Adipocyte (in vitro differentiated cells): ENCODE measurements at regions not wholly inside any gene's neighbourhood (a gene's known extent, or its start where the extent isn't known, plus 50 kb on each side); places are given as distances from the start of the nearest gene placed in this dataset.

Experiments used
- DNase-seq: peaks from one replicate; pipeline ENCODE4 v3.0.0-alpha.2; 2015; ENCODE audit warnings: low read depth
- H3K27me3 ChIP-seq: replicated peaks from 2 replicates; pipeline ENCODE4 v1.7.0; 2013; ENCODE audit warnings: mild to moderate bottlenecking, low read length, moderate library complexity; ENCODE audit not compliant: control insufficient read depth, insufficient read depth
- H3K36me3 ChIP-seq: 2 replicates; pipeline ENCODE4 v1.7.0; 2013; ENCODE audit warnings: low read length, mild to moderate bottlenecking, moderate library complexity; ENCODE audit not compliant: control insufficient read depth, insufficient read depth, severe bottlenecking
- H3K4me1 ChIP-seq: 2 replicates; pipeline ENCODE4 v1.7.0; 2013; ENCODE audit warnings: mild to moderate bottlenecking, low read length, moderate library complexity; ENCODE audit not compliant: control insufficient read depth, insufficient read depth
- H3K4me3 ChIP-seq: 2 replicates; pipeline ENCODE4 v1.7.0; 2013; ENCODE audit warnings: mild to moderate bottlenecking, low read length, moderate library complexity
- H3K9ac ChIP-seq: 2 replicates; pipeline ENCODE4 v1.7.0; 2013; ENCODE audit warnings: mild to moderate bottlenecking, low read length, moderate library complexity
- H3K9me3 ChIP-seq: 2 replicates; pipeline ENCODE4 v1.7.0; 2013; ENCODE audit warnings: mild to moderate bottlenecking, low read length, moderate library complexity; ENCODE audit not compliant: control insufficient read depth

- H3K4me3 ChIP-seq = no peak overlapping the region
- no peaks in the 10 kb centered on the region for H3K4me1 ChIP-seq
- H3K27me3 ChIP-seq = no peaks in the 10 kb centered on the region
- H3K36me3 ChIP-seq = no peaks in the 10 kb centered on the region
- H3K9me3 ChIP-seq = no peaks in the 10 kb centered on the region
- no peak for DNase-seq
- H3K9ac ChIP-seq = no peak overlapping the region
Measured at GRCh38 chr10:64265961-64266360, 744.8 kb downstream of the REEP3 start.

DNA sequence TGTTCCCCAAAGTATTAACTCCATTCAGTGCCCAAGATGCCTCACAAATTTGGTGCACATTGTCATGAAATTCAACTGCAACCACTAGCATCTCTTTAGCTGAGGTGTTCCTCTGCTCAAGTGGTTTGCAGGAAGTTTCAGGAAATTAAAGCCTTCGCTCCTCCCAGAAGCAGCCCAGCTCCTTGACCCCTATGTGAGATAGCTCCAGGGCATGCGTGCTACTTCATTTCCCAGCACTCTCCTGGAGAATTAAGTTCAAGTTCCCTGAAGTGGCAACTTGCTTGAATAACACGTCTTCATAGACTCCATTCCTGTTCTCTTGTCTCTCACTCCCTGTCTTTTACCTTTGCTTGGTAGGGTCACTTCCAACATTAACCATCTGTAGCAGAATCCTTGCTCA lies 750.3 kb downstream of the REEP3 start:
- H3K27me3 ChIP-seq = no peaks in the 10 kb centered on the region
- no peaks in the 10 kb centered on the region for H3K4me1 ChIP-seq
- no peaks in the 10 kb centered on the region for H3K9me3 ChIP-seq
- no peak overlapping the region for H3K4me3 ChIP-seq
- DNase-seq = no peak
- no peaks in the 10 kb centered on the region for H3K36me3 ChIP-seq
- no peak overlapping the region for H3K9ac ChIP-seq

- Histone ChIP-seq H3K4me3 (no peak overlapping the region), H3K36me3 (no peaks in the 10 kb centered on the region), H3K27me3 (no peaks in the 10 kb centered on the region), H3K9ac (no peak overlapping the region), H3K4me1 (no peaks in the 10 kb centered on the region), H3K9me3 (no peaks in the 10 kb centered on the region)
- DNase-seq = peak; percentile 9
Measured at GRCh38 chr10:64271983-64272382, 750.8 kb downstream of the REEP3 start.

GRCh38 chr10:64275001-64275400 lies 753.8 kb downstream of the REEP3 start:
- no peaks in the 10 kb centered on the region for H3K27me3 ChIP-seq
- H3K4me3 ChIP-seq = no peak overlapping the region
- no peak for DNase-seq
- no peaks in the 10 kb centered on the region for H3K4me1 ChIP-seq
- H3K9me3 ChIP-seq = no peaks in the 10 kb centered on the region
- no peaks in the 10 kb centered on the region for H3K36me3 ChIP-seq
- H3K9ac ChIP-seq = no peak overlapping the region

DNA sequence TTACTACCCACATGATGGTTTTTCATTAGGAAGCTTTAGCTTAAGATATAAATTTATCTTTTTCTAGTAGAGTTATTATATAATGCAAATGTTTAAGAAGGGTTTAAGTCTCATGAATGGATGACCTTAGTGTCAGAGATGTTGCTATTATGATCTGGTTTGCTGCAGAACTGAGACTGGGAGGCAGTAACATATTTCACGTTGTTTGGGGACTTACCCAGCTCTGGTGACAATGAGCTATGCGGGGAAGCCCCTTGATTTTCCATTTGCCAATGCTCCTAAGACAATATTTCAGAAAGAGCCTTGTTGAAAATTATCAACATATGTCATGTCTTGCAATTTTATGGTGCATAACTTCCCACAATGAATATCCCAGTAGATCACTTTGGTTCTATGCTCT lies 754.6 kb downstream of the REEP3 start:
- Histone ChIP-seq H3K36me3 (no peaks in the 10 kb centered on the region), H3K27me3 (no peaks in the 10 kb centered on the region), H3K4me1 (no peaks in the 10 kb centered on the region), H3K4me3 (no peak overlapping the region), H3K9me3 (no peaks in the 10 kb centered on the region), H3K9ac (no peak overlapping the region)
- no peak for DNase-seq

DNA sequence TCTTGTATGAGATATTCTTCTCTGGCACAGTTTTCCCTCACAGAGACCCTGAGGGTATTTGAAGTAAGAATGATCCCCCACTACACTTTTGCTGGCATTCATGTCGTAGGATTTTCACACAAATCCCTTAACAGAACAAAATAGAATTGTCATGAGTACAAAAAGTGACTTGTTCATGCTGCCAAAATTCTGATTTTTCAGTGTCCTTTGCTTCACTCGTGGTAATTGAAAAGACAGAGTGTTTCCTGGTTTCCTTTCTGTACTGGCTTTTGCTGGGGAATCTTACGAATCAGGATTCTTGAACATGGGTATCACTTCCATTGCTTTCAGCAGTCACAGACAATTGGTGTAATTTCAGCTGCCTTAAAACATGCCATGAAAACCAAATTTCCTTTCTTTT lies 756.3 kb downstream of the REEP3 start:
- no peaks in the 10 kb centered on the region for H3K9me3 ChIP-seq
- H3K27me3 ChIP-seq = no peaks in the 10 kb centered on the region
- no peak overlapping the region for H3K9ac ChIP-seq
- no peak for DNase-seq
- no peaks in the 10 kb centered on the region for H3K36me3 ChIP-seq
- no peak overlapping the region for H3K4me3 ChIP-seq
- H3K4me1 ChIP-seq = no peaks in the 10 kb centered on the region

- H3K4me1 ChIP-seq = no peaks in the 10 kb centered on the region
- no peak overlapping the region for H3K9ac ChIP-seq
- DNase-seq = no peak
- no peaks in the 10 kb centered on the region for H3K36me3 ChIP-seq
- no peak overlapping the region for H3K4me3 ChIP-seq
- H3K27me3 ChIP-seq = no peaks in the 10 kb centered on the region
- H3K9me3 ChIP-seq = no peaks in the 10 kb centered on the region
Measured at GRCh38 chr10:64283621-64284020, 762.4 kb downstream of the REEP3 start.

- no peaks in the 10 kb centered on the region for H3K9me3 ChIP-seq
Measured at GRCh38 chr10:64286533-64286932, 765.3 kb downstream of the REEP3 start.

GRCh38 chr10:64288404-64288803 lies 767.2 kb downstream of the REEP3 start:
- no peak for DNase-seq
- no peaks in the 10 kb centered on the region for H3K4me1 ChIP-seq
- no peak overlapping the region for H3K9ac ChIP-seq
- H3K36me3 ChIP-seq = no peaks in the 10 kb centered on the region
- H3K27me3 ChIP-seq = peaks cover 3% of the 10 kb centered on the region
- no peaks in the 10 kb centered on the region for H3K9me3 ChIP-seq
- no peak overlapping the region for H3K4me3 ChIP-seq

More at GRCh38 chr10:64286533-64286932, 765.3 kb downstream of the REEP3 start:
- H3K4me3 ChIP-seq = no peak overlapping the region
- no peaks in the 10 kb centered on the region for H3K4me1 ChIP-seq
- H3K9ac ChIP-seq = no peak overlapping the region
- no peaks in the 10 kb centered on the region for H3K36me3 ChIP-seq
- no peak for DNase-seq
- peaks cover 3% of the 10 kb centered on the region for H3K27me3 ChIP-seq

DNA sequence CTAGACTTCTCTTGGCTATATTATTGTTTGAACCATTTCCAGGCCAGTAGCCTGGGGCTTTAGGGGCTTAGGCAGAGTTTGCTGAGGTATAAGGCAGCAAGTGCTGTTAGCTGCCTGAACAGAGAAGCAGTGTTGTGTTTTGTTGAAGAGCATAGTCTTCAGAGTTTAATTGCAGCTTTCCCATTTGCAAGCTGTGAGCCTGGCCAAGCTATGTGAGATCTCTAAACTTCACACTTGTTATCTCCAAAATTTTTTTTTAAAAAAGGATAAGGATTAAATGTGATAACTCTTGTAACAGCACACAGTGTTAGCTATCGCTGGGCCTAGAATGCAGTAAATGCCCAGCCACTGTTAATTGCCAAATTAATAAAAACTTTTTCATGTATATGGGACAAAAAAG lies 782.4 kb downstream of the REEP3 start:
- no peak overlapping the region for H3K9ac ChIP-seq
- H3K9me3 ChIP-seq = no peaks in the 10 kb centered on the region
- no peaks in the 10 kb centered on the region for H3K36me3 ChIP-seq
- no peaks in the 10 kb centered on the region for H3K27me3 ChIP-seq
- no peak overlapping the region for H3K4me3 ChIP-seq
- no peaks in the 10 kb centered on the region for H3K4me1 ChIP-seq
- DNase-seq = no peak

GRCh38 chr10:64306729-64307327 lies 785.6 kb downstream of the REEP3 start:
- Histone ChIP-seq H3K36me3 (no peaks in the 10 kb centered on the region), H3K9ac (no peak overlapping the region), H3K4me1 (no peaks in the 10 kb centered on the region), H3K9me3 (no peaks in the 10 kb centered on the region), H3K4me3 (no peak overlapping the region), H3K27me3 (peaks cover 8% of the 10 kb centered on the region)
- no peak for DNase-seq

- Histone ChIP-seq H3K4me1 (peaks cover 2% of the 10 kb centered on the region), H3K4me3 (no peak overlapping the region), H3K9me3 (no peaks in the 10 kb centered on the region), H3K9ac (no peak overlapping the region), H3K27me3 (peaks cover 8% of the 10 kb centered on the region), H3K36me3 (no peaks in the 10 kb centered on the region)
- no peak for DNase-seq
Measured at GRCh38 chr10:64312876-64313275, 791.7 kb downstream of the REEP3 start.
